ENCODE measurements at regions not wholly inside any gene's neighbourhood (a gene's known extent, or its start where the extent isn't known, plus 50 kb on each side); places are given as distances from the start of the nearest gene placed in this dataset.

GRCh38 chr6:51562198-51562597 lies 525.2 kb downstream of the PKHD1 start:
- no peak for TF ChIP-seq GATA2 (IDR thresholded peaks at IDR 0.05; ENCODE audit: low read depth, low read length)
- no peak for TF ChIP-seq GATA3 (IDR thresholded peaks at IDR 0.05; ENCODE audit: low read depth, low read length)

Measured in SH-SY5Y (cell line).